ENCODE measurements at regions not wholly inside any gene's neighbourhood (a gene's known extent, or its start where the extent isn't known, plus 50 kb on each side); places are given as distances from the start of the nearest gene placed in this dataset.

GRCh38 chr17:71339206-71339605, 781.6 kb upstream of the SOX9 start:
- Histone ChIP-seq H3K36me3 (ENCODE audit: control insufficient read depth in 2 of 2, extremely low read depth in 1 of 2, insufficient read depth in 2 of 2, low read length in 2 of 2) (no peaks in the 10 kb centered on the region), H3K9ac (replicated peaks; ENCODE audit: extremely low read depth, insufficient read depth, low read length) (no peak overlapping the region), H3K79me2 (ENCODE audit: control insufficient read depth, insufficient read depth, low read length) (no peaks in the 10 kb centered on the region), H2AFZ (ENCODE audit: low read depth, low read length) (no peak overlapping the region), H4K20me1 (replicated peaks; ENCODE audit: control insufficient read depth, extremely low read depth, insufficient read depth, low read length) (no peaks in the 10 kb centered on the region), H3K4me2 (ENCODE audit: insufficient read depth, low read length) (no peak overlapping the region), H3K27ac (ENCODE audit: insufficient read depth, low read depth, low read length) (no peak overlapping the region), H3K9me3 (replicated peaks; ENCODE audit: control insufficient read depth, insufficient read depth, low read length) (no peaks in the 10 kb centered on the region), H3K9me1 (replicated peaks; ENCODE audit: control insufficient read depth, extremely low read depth, insufficient read depth, low read length) (no peaks in the 10 kb centered on the region), H3K4me1 (ENCODE audit: control insufficient read depth, extremely low read depth, insufficient read depth, low read length) (no peaks in the 10 kb centered on the region), H3K4me3 (replicated peaks in 1 of 3; ENCODE audit: insufficient read depth in 1 of 3, low read depth in 1 of 3, low read length in 3 of 3) (no peak overlapping the region), H3K27me3 (ENCODE audit: control insufficient read depth in 2 of 2, insufficient read depth in 2 of 2, low read length in 2 of 2) (no peaks in the 10 kb centered on the region)
- DNase-seq (ENCODE audit: low read depth, low spot score) (no peak), FAIRE-seq (no peak)
- intact Hi-C loops (cut with micrococcal nuclease) (no loop called here), dilution Hi-C loops (cut with MboI; ENCODE audit: extremely low pct_ligation_motif_present, low sequenced_read_pairs) (no loop called here)
- ChIA-PET POLR2A (no interaction called here), CTCF (no interaction called here)
- no TSS peak for BruUV-seq (replicated peaks)
- TF ChIP-seq POLR2A (IDR thresholded peaks at IDR 0.05; ENCODE audit: low read depth, low read length) (no peak), JUN (IDR thresholded peaks at IDR 0.05; ENCODE audit: borderline replicate concordance, insufficient read depth, insufficient read length, low read depth) (no peak), FOS (IDR thresholded peaks at IDR 0.05; ENCODE audit: borderline replicate concordance, insufficient read depth, low read length) (no peak), POLR2AphosphoS5 (IDR thresholded peaks at IDR 0.05; ENCODE audit: insufficient read depth, low read depth, low read length) (no peak), GATA2 (IDR thresholded peaks at IDR 0.05; ENCODE audit: insufficient read depth, insufficient read length, low read depth, low read length) (no peak), MYC (IDR thresholded peaks at IDR 0.05; ENCODE audit: low read depth, low read length) (no peak), EZH2 (IDR thresholded peaks at IDR 0.05; ENCODE audit: borderline replicate concordance, low read depth, low read length, severe bottlenecking) (no peak), MAX (IDR thresholded peaks at IDR 0.05; ENCODE audit: insufficient read depth, insufficient read length) (no peak)
- TF ChIP-seq, protein P1, sequence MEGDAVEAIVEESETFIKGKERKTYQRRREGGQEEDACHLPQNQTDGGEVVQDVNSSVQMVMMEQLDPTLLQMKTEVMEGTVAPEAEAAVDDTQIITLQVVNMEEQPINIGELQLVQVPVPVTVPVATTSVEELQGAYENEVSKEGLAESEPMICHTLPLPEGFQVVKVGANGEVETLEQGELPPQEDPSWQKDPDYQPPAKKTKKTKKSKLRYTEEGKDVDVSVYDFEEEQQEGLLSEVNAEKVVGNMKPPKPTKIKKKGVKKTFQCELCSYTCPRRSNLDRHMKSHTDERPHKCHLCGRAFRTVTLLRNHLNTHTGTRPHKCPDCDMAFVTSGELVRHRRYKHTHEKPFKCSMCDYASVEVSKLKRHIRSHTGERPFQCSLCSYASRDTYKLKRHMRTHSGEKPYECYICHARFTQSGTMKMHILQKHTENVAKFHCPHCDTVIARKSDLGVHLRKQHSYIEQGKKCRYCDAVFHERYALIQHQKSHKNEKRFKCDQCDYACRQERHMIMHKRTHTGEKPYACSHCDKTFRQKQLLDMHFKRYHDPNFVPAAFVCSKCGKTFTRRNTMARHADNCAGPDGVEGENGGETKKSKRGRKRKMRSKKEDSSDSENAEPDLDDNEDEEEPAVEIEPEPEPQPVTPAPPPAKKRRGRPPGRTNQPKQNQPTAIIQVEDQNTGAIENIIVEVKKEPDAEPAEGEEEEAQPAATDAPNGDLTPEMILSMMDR (IDR thresholded peaks at IDR 0.05; ENCODE audit: extremely low read depth in 1 of 2, insufficient read depth in 1 of 2, low read depth in 1 of 2, low read length in 2 of 2), result no peak

All from endothelial cell of umbilical vein (primary cell).